RCC 7860 (cell line): ENCODE measurements at regions not wholly inside any gene's neighbourhood (a gene's known extent, or its start where the extent isn't known, plus 50 kb on each side); places are given as distances from the start of the nearest gene placed in this dataset.

Source experiments
- DNase-seq: peaks from one replicate; pipeline ENCODE4 v3.0.0-alpha.2; 2015; ENCODE audit warnings: low spot score
- FAIRE-seq: peaks from 2 replicates; lab custom pipeline; 2012; peaks lifted over from hg19 to GRCh38; lab: Jason Lieb, UNC

DNA sequence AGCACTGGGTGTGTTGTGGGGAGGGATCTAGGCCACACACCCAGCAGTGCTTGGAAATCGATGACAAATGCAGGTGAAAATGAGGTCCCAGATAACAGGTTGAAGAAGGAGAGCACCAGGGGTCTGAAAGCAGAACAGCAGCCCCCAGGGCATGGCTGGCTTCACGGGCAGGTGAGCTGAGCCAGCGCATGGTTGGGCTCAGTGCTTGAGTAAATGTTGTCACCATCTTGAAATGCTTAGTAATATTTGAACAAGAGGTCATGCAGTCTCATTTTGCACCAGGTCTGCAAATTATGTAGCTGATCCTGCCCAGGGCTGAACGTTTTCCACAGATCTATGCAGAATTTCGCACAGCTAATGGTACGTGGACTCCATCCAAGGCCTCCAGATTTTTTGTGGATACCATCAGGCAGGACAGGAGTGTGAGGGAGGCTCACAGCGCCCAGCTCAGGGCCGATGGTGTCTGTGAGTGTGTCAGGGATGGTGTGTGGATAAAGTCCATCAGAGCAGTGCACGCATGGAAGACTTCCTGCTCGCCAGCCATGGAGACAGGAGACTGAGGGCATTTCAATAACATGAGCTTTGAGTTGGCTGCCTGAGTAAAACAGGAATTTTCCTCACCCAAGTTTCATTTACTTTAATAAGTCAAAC lies 53.1 kb upstream of the SNX9 start:
- DNase-seq (peak; percentile 35), FAIRE-seq (no peak)

DNA sequence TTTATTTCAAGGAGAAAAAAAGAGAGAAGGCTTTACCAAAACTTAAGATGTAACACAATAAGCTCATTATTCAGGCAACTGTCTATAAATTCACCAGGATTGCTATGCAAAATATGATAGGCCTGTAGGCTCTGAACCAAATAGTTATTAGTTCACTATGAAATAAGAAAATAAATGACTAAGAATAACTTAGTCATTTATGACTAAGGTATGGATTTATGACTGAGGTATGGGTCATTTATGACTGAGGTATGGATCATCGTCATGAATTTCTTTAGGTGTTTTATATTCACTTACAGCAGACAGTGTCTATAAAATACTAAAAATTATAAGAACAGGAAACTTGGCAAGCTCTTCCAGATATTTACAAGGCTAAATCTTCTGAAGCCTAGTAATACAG lies 52.1 kb upstream of the SNX9 start:
- peak; percentile 76 for FAIRE-seq
- peak; percentile 53 for DNase-seq

DNA sequence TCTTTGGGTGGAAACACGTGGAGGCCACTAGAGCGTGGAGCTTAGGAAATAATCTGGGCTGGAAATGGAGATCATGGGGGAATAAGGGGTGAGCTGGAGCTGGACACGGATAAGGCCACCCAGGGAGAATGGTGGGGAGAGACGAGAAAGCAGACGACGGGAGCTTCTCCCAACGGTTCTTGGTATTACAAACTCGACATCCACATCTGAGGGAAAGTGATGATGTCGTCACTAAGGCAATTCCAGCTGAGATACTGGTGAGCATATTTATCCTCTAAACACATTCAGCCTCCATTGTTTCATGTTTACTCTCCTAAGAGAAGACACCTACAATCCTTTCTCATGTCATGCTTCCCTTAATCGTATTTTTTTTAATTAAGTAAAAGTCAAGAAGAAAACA lies 50.2 kb upstream of the SNX9 start:
- no peak for FAIRE-seq
- DNase-seq: no peak
